ENCODE measurements at regions not wholly inside any gene's neighbourhood (a gene's known extent, or its start where the extent isn't known, plus 50 kb on each side); places are given as distances from the start of the nearest gene placed in this dataset.

GRCh38 chr5:23612701-23613100, 105.3 kb downstream of the PRDM9 start:
- TF ChIP-seq CTCF (IDR thresholded peaks at IDR 0.05) (no peak), POLR2A (IDR thresholded peaks at IDR 0.05) (no peak), POLR2AphosphoS5 (IDR thresholded peaks at IDR 0.05) (no peak), EP300 (IDR thresholded peaks at IDR 0.05) (no peak)
